Head of caudate nucleus (tissue), 42 donors: ENCODE measurements at regions not wholly inside any gene's neighbourhood (a gene's known extent, or its start where the extent isn't known, plus 50 kb on each side); places are given as distances from the start of the nearest gene placed in this dataset.

ENCODE experiments used
- DNase-seq, 42 donors: peaks; one replicate each; pipeline versions ENCODE4 v3.0.0 to v3.0.0-alpha.2; 2020 to 2021; ENCODE audit warnings: mixed read lengths in 7 of 42
- intact Hi-C: fragments of 100-400 bp; cut with DNase I; formaldehyde crosslinking; loops from one replicate; pipeline ENCODE4 v1.15.0; 2022

DNA sequence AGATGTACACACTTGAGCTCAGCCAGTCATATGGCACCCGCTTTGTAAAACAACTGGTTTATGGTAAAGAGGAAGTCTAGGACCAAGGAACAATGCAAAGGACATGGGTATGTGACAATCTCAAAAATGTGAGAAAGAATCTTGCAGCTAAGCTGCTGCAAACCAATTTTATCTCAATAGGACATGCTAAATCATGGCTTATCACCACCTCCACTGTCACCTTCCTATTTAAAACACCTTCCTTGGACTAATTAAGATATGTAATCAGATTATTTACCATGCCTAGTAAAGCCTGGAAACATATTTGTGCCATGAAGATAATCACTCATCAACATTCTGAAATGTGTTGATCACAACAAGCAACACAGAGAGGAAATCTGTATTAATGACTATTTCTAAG is 622.7 kb downstream of the CDH11 start:
- intact Hi-C loops, result no loop called here
- no peak for DNase-seq

DNA sequence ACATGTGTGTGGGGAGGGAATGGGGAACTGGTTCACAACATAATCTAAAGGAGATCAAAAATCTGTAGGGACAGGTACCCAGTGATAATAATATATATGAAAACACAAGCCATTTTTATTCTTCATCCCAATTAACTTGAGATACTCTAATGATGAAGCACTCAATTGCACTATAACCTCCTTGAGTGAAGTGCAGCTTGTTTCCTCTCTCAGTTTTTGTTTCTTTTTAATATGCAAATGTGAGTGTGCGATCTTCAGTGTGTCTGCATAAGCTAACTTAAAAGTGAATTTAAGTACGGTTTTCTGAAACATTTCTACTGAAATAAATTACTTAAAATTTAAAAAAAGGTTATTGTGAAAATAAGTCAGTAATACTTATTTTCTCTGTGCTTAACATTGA is 623.5 kb downstream of the CDH11 start:
- intact Hi-C loops, result no loop called here
- DNase-seq, result no peak

DNA sequence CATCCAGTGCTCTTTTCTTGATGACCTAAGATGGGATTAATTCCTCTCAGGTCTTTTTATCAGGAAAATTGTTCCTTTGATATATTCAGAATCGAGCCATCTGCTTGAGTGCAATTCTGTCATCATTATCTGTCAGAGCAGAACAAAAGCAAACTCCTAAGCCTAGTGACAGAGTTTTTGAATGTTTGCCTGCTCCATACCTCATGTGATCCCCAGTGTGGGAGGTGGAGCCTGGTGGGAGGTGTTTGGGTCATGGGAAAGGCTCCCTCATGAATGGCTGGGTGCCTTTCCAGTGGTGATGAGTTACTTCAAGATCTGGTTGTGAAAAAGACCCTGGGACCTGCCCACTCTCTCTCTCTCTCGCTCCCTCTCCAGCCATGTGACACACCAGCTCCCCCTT is 628.2 kb downstream of the CDH11 start:
- peak in 12 of 42 donors; percentile 4 to 56 (median 26) for DNase-seq

DNA sequence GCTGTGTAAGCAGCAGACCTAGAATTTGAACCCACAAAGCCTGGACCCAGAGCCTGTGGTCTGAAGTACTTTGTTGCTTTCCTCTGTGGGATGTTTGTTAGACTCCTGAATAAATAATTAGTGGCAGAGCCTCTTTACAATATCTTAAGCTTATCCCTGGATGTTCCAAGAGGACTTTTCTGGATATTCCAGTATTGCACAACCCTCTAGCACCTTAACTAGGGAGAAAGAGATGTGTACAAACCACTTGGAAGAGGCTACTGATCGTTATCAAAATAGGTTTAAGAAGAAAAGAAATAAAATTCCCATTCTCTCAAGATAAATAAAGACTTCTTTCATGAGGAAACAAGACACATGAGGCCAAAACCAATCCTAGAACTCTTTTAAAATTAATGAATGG is 632.4 kb downstream of the CDH11 start:
- DNase-seq, result no peak
- intact Hi-C loops, result no loop called here

More for the DNA sequence above, 628.2 kb downstream of the CDH11 start:
- intact Hi-C loops, result no loop called here

DNA sequence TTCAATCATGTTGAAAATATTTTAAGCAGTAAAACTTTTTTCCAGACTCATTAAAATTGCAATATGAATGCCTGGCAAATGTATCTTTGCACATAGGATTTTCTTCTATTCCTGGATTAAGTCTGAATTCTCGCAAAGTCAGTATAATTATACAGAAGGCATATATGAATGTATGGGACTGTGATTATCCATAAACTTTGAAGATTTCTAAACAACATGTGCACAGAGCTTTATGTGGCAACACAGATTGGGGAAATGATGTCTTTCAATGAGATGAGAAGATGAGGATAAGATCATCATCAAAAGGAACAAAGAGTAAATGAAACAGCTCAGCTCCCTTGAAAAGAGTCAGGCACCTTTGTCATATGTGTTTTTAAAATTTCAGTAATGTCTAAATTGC is 635.3 kb downstream of the CDH11 start:
- intact Hi-C loops, result no loop called here
- DNase-seq, result no peak

DNA sequence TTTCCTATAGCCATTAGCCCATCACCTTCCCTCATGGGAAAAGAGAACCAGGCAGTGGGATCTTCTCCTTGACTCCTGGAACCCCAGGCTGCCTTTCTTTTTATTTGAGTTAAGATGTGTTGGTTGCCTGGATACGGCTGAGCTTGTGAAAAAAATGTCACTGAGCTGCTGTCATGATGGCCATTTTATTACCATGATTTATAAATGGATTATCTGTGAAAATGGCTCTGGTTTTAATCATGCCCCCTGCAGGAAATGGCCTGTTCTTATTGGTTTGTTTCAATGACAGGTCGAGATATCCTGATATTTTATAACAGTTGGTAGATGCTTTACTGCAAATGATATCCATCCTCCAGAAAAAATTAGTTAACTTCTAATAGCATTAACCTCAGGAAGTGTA is 640.4 kb downstream of the CDH11 start:
- intact Hi-C loops, result no loop called here
- peak in 4 of 42 donors; percentile 6 to 40 (median 16) for DNase-seq

DNA sequence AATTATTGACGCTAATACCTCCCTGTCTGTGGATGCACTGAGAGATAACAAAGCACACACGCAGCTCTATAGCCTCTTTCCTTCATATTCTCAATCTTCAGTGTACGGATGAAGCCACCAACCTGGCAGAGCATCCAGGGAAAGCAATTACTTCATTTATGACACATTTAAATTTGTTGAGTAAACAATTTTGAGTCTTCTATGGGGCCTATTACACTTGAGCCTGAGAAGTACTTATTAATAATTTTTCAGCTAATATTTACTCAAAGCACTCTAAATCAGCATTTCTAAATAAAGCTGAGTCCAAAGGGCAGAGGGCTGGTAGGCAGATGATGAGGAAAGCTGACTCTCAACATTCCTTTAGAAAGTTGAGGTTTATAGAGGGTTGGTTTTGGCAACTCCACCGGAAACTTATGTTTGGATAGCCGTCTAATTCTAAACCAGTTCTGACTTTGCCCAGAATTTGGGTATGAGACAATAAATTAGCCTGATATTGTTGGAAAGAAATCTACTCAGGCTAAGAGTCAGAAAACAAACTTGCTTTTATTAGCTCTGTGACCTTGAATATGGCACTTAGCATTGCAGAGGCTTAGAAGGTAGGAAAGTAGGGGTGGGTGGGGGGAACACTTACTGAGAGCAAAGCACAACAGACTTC is 643.5 kb downstream of the CDH11 start:
- intact Hi-C loops, result no loop called here
- DNase-seq, result no peak

DNA sequence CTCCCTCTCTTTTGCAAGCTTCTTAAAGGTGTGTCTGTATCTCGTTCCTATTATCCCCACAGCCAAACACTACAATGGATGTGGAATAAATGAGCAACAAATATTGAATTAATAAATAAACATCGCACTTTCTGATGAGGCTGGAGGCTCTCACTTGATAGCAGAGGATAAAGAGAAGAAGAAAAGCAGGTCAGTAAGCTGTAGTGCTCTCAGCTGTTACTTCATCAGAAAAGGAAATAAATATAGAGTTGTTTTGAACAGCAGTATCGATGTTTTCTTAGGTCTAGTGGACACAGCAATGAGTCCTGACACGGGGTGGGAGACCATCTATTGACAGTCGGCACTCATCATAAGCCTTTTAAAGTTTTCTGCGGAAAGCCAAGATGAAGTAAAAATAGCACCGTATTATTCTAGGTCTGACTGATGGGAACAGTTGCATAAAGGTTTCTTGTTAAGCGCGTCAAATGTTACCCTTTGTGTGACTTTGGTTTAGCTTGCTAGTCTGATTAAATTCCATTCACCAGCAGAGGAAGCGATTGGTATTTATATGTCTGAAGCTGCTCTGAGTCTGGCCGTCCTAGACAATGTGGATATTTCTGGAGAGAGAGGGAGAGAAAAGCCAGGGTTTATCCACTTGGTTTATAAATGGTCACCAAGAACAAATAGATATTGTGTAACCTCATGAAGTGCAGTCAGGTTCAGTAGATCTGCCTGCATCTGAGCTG is 646.1 kb downstream of the CDH11 start:
- peak in 9 of 42 donors; percentile 6 to 51 (median 21) for DNase-seq
- intact Hi-C loops, result no loop called here

DNA sequence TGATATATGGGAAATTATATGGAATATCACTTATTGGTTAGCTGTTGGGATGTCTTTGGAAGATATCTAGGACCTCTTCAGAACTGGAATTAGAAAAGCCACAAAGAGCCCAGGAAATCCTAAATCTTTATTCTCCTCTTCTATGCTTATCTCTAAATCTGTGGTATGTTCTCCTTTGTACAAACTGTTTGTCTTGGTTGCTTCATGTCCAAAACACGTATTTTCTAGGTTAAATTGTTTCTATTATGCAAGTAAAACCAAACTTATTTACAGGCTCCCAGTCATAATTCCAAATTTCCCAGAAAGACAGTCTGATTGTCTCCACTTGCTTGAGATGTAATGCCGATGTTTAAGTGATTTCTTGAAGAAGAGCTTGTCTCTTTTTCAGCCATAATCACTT is 650.9 kb downstream of the CDH11 start:
- intact Hi-C loops, result no loop called here
- no peak for DNase-seq

DNA sequence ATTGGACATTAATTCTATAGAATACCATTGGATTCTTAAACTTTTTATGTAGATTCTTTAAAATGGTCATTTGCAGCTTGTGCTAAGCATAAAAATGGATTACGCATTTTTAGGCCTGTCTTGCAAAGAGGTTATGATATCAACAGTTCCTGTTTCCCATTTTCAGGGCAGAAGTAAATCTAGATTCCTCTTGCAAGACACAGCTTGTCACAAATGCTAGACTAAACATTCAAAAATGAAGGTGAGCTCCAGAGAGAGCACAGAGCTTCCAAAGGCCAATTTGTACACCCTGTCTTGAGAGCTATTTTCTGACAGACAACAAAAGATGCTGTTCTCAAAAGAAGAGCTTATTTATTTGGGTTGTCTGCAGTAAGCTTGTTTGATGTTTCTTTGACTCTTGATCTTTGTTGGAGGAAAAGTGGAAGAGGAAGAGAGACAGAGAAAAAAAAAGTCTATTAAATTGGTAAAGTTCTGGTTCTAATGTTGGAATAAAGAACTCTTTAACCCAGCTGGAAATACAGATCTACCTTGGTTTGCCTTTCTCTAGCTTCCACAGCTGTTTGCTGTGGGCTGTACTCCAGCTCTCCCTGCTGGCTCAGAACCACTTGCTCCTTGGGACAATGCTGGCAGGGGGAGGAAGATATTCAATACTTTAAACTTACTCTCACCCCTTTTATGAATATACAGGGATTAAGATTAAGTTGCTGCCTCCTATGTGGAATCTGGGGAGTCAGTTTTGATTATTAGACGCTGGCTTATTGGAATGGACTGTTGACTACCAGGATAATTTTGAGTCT is 651.8 kb downstream of the CDH11 start:
- intact Hi-C loops, result no loop called here
- no peak for DNase-seq

DNA sequence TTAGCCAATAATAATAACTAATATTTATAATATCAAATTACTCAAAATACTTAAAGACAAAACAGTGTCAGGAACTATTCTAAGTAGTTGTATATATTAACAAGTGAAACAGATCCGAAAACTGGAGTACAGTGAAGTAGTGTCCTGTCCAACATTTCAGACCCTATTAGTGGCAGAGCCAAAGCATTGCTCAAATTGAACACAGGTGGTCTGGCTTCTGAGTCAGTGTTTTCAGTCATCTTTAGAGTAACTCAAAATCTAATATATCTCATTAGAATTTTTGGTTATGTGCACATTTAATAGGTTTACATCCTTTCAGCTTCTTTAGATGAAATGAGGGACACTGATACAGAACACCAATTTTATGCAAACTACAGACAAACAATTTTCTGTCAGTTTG is 652.5 kb downstream of the CDH11 start:
- no peak for DNase-seq
- intact Hi-C loops, result no loop called here

DNA sequence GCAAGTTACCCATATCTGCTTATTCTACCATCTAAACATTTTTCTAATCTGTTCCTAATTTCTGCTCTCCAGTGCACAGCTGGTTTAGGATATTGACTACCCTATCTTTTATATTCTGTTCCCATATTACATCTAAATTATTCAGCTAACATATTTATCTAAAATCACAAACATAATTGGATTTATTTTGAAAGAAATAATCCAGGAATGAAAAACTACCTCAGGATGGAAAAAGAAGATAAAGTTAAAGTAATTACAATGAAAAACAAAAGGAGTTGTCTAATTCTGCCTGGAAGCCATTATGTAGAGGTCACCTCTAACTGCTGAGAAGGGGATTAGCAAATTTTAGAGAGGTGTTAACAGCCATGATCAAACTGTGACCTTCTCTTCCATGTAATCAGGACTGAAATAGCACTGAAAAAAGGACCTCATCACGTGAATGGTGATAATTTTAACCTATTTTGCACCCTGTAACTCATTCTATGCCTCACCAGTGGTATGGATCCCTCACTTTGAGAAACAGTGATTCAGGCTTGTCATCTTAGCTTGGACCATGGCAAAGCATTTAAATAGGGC is 653.3 kb downstream of the CDH11 start:
- no peak for DNase-seq
- intact Hi-C loops, result no loop called here

DNA sequence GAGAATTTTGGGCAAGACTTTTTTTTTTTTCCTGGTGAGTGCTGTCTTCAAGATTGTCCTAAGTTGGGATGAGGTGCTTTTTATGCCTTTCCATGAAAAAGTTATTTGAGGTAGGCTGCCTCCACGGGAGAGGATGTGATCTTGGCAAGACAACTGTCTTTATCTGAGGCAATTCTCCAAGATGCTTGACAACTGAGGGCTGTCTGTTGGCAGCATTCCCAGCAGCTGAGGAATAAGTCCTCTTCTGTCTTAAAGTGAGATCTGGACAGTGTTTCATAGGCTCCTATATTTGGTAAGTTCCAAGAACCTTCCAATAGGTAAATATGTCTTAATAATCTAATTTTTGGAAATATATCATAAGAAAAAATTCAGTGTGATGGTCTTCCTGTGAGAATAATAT is 662.0 kb downstream of the CDH11 start:
- intact Hi-C loops, result no loop called here
- DNase-seq, result no peak

DNA sequence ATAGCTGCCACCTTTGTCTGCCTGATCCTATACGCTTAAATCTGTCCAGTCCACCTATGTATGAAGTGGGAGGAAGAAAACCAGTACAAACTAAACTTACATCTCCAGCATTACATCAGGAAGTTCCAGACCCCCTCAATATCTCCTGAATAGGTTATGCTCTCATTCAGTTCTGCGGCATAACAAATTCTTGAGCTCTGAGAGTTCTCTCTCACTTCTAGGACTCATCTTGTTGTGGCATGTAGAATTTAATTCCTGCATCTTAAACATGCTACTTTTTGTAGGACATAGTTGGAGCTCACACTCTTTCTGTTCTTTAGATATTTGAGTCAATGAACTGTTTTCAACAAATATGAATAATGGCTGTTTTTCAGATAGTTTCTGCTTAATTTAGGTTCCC is 662.5 kb downstream of the CDH11 start:
- intact Hi-C loops, result no loop called here
- DNase-seq, result no peak

DNA sequence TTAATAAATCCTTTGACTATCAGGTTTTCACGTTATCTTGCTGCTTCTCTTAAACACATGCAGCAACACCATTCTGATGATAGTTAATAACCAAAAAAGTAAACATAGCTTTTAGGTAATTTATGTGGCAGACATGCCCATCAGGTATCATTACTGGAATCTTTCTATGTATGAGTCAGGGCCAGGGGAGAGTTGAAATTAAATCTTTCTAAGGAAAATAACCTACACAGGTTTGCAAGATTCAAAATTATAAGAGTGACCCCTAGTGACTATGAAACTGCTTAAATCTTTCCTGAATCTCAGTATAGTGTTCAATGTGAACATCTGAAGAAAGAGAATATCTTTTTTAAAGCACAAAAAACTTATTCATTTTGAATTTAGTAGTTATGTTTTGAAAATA is 666.6 kb downstream of the CDH11 start:
- DNase-seq, result no peak
- intact Hi-C loops, result no loop called here

DNA sequence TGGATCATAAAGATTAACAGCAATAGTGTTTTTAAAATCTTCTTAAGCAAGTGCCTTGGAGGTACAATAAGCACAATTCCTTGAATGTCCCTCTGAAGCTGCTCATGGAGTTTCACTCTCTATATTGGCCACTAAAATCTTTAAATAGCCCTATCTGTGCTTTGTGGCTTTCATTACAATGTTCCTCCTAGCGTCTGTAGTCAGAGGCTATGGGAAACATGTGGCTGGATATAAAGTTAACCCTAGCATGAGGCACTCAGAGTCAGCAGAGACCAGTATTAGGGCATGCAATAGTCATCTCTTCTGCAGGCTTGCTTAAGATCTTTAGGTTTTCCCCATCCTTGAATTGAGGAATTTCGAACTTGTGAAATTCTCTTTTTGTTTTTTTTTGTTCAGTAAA is 668.2 kb downstream of the CDH11 start:
- intact Hi-C loops, result no loop called here
- no peak for DNase-seq

DNA sequence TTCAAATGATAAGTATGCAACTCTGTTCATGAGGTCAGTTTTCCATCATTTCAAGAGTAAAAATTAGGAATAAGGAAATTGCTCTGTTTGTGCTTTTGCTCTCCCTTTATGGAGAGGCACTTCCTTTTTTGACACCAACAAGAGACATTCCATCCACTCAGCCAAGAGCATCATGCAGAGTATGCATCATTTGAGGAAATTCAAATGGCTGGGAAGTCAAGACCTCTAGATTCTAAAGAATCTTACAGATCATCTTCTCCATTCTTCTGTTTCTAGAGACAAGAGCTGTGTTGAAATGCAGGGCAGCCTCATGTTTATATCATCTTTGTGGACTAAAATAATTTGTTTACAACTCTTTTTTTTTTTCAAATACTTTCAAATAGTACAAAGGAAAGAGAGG is 669.4 kb downstream of the CDH11 start:
- intact Hi-C loops, result no loop called here
- no peak for DNase-seq

DNA sequence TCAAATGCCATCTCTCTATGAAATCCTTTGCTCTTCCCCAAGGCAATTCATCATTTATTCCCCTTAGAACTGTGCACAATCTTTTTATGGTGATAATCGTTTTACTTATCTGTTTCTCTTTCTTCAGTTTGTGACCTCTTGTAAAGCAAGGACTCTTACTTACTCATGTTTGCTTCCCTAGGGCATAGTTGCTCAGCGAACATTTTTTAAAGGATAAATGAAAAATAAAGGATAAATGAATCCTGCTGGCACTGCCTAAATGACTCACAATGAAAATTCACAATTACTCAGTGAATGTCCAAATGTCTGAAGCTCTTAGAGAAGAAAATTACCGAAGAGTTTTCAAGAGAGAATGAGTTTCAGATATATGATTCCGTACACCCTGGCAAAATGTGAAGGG is 671.7 kb downstream of the CDH11 start:
- DNase-seq, result no peak
- intact Hi-C loops, result no loop called here

DNA sequence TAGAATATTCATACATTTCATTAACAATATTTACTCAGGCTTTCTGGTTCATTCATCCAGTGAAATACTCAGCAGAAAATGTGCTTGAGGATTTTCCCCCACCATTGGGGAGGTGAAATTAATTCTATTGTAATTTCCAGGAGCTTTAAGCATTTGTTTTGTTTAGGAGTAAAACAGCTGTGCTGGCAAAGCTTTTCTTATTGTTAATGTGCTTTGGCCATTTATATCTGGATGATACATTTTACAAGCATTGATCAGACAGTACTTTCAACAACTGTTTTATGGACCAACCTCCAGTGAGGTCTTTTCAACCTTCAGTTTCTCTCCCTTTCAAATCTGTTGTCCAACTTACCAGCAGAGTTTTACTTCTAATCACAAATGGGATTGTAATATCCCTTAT is 672.4 kb downstream of the CDH11 start:
- intact Hi-C loops, result no loop called here
- no peak for DNase-seq

DNA sequence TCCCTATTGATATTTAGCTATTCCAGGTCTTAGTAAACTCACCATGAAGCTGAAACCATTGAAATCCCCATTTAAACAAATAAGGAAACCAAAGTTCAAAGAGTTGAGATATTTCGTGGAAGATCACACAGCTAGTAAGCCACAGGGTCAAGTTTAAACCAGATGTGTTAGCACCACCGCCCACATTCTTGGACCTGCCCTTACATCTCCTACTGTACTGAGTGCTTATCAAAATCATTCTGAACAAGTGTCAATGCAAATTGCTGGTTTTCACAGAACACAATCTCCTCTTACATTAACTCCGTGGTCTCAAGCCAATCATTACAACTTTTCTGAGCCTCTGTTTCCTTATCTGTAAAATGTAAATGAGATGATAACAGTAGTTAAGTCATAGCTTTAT is 676.2 kb downstream of the CDH11 start:
- DNase-seq, result no peak
- intact Hi-C loops, result no loop called here
